Cardiac fibroblast (primary cell): ENCODE measurements at regions not wholly inside any gene's neighbourhood (a gene's known extent, or its start where the extent isn't known, plus 50 kb on each side); places are given as distances from the start of the nearest gene placed in this dataset.

Experiments
- DNase-seq, 2 donors: peaks; one replicate each; pipeline versions ENCODE4 v3.0.0 to v3.0.0-alpha.2; 2010; ENCODE audit warnings: low read depth in 2 of 2
- H3K4me3 ChIP-seq, 2 donors: replicated peaks in 1 of 2; 1 replicate in 1 of 2; 2 replicates in 1 of 2; pipeline ENCODE4 v1.5.1; 2011; ENCODE audit warnings: low read depth in 2 of 2, low read length in 2 of 2, mild to moderate bottlenecking in 2 of 2, moderate library complexity in 1 of 2
- TF ChIP-seq, protein P1 (sequence below): IDR thresholded peaks from one replicate; pipeline ENCODE4 v1.5.1; 2011; ENCODE audit warnings: low read depth, mild to moderate bottlenecking, low read length, inconsistent platforms

DNA sequence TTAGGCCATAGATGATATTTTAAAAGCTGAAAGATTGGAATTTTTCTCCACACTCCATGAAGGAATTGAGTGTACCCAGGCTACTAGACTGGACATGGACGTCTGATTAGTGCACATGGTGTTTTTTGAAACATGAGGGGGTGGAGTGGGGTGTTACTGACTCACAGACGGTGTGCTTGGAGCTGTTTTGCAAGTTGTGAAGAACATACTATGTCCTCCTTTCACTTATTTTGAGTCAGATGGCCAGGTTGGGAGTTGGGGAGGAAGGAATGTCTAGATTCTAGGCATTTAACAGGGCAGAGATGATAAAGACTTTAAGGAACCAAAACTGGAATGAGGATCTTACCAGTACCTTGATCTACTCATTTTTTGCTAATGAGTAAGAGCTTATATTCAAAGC is 158.1 kb upstream of the MTNR1B start:
- TF ChIP-seq, protein P1, sequence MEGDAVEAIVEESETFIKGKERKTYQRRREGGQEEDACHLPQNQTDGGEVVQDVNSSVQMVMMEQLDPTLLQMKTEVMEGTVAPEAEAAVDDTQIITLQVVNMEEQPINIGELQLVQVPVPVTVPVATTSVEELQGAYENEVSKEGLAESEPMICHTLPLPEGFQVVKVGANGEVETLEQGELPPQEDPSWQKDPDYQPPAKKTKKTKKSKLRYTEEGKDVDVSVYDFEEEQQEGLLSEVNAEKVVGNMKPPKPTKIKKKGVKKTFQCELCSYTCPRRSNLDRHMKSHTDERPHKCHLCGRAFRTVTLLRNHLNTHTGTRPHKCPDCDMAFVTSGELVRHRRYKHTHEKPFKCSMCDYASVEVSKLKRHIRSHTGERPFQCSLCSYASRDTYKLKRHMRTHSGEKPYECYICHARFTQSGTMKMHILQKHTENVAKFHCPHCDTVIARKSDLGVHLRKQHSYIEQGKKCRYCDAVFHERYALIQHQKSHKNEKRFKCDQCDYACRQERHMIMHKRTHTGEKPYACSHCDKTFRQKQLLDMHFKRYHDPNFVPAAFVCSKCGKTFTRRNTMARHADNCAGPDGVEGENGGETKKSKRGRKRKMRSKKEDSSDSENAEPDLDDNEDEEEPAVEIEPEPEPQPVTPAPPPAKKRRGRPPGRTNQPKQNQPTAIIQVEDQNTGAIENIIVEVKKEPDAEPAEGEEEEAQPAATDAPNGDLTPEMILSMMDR: no peak
- H3K4me3 ChIP-seq: no peak overlapping the region
- DNase-seq: no peak

GRCh38 chr11:92812841-92813240 is 156.6 kb upstream of the MTNR1B start:
- TF ChIP-seq, protein P1: no peak
- H3K4me3 ChIP-seq: no peak overlapping the region
- DNase-seq: no peak

GRCh38 chr11:92819830-92820229 is 149.6 kb upstream of the MTNR1B start:
- DNase-seq: no peak
- no peak overlapping the region for H3K4me3 ChIP-seq
- TF ChIP-seq, protein P1: no peak

- no peak overlapping the region for H3K4me3 ChIP-seq
- no peak for DNase-seq
- TF ChIP-seq, protein P1: no peak
Measured at GRCh38 chr11:92820860-92821259, 148.6 kb upstream of the MTNR1B start.

DNA sequence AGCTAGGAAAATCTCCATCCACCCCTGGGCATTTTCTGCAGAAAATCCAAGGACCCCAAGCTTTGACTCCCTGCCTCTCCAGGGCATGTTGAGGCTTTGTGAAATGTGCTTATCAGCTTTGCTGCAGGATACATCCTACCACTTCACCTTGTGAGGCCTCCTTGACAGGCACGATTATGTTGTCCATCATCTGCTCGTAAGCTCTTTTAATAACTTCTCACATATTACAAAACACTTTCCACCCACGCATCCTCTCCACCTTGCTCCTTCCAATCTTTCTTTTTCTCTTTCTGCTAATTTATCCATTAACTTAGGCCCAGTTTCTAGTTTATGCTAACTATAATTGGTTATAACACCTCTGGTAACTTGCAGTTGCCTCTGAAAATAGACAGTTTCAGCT is 147.0 kb upstream of the MTNR1B start:
- H3K4me3 ChIP-seq: no peak overlapping the region
- no peak for DNase-seq
- TF ChIP-seq, protein P1: no peak

- DNase-seq: peak in 1 of 2 donors; percentile 1
- H3K4me3 ChIP-seq: no peak overlapping the region
- TF ChIP-seq, protein P1: no peak
Measured at GRCh38 chr11:92826136-92826535, 143.3 kb upstream of the MTNR1B start.

DNA sequence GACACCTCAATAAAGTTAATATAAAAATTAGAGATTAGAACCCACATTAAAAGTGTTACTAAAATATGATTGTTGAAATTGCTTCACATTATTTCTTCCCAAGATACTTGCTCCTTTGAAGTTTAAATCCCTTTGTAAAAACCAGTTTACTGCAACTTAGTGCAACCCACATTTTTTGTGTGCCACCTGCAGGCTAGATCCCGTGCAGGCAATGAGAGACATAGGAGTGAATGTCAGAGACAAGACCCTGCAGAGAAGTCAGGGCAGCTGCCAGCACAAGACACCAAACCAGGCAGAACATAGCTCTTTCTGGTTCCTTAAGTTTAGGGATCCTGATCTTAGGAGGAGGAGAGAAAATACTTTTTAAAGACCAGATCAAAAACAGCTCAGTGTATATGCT is 142.8 kb upstream of the MTNR1B start:
- TF ChIP-seq, protein P1: no peak
- no peak overlapping the region for H3K4me3 ChIP-seq
- DNase-seq: no peak
